ENCODE measurements at regions not wholly inside any gene's neighbourhood (a gene's known extent, or its start where the extent isn't known, plus 50 kb on each side); places are given as distances from the start of the nearest gene placed in this dataset.
A peak's percentile ranks its signal among the peaks of the same experiment; 100 is the strongest.
"Not testable (repeated sequence)": the region's sequence is repeated elsewhere in the genome, so short reads cannot be mapped to it uniquely, and the experiment has no call there.

- Mint-ChIP-seq H3K27me3 (ENCODE audit: insufficient read depth) (no peaks in the 10 kb centered on the region), H3K4me3 (no peak overlapping the region), H3K27ac (peak overlapping the region; percentile 13), H3K36me3 (ENCODE audit: low read depth) (peaks cover 5% of the 10 kb centered on the region), H3K9me3 (peaks cover 18% of the 10 kb centered on the region), H3K4me1 (peaks cover 19% of the 10 kb centered on the region)
- H3K9ac ChIP-seq (ENCODE audit: extremely low read depth, low read length, poor library complexity, severe bottlenecking): no peak overlapping the region
- H3K4me1 ChIP-seq (ENCODE audit: control insufficient read depth, insufficient read depth, low read length): peaks cover 4% of the 10 kb centered on the region
- no peak for TF ChIP-seq CTCF (conservative IDR thresholded peaks at IDR 0.05)
- no peaks in the 10 kb centered on the region for H3K9me3 ChIP-seq (ENCODE audit: control insufficient read depth, low read length)
- 83% methylated on average over 1 of the region's 1 CpG; no CpG with 5 or more reads in 1 of the 2 experiments for WGBS, 2 experiments (ENCODE audit: insufficient coverage in 1 of 2, insufficient read length in 1 of 2)
- DNase-seq: no peak
- H3K36me3 ChIP-seq (ENCODE audit: control insufficient read depth, insufficient read depth, low read length): no peaks in the 10 kb centered on the region
- H3K27ac ChIP-seq (ENCODE audit: low read depth, low read length): no peak overlapping the region
- no peaks in the 10 kb centered on the region for H3K27me3 ChIP-seq (ENCODE audit: control insufficient read depth, insufficient read depth, low read length, poor library complexity, severe bottlenecking)
- H3K4me3 ChIP-seq (ENCODE audit: low read length): no peak overlapping the region
Observed at GRCh38 chr5:126056352-126056751, 366.9 kb upstream of the GRAMD2B start.

- no peak overlapping the region for H3K4me3 ChIP-seq (ENCODE audit: low read length)
- no peaks in the 10 kb centered on the region for H3K27me3 Mint-ChIP-seq (ENCODE audit: insufficient read depth)
- peak; percentile 88 for DNase-seq
- no peak overlapping the region for H3K27ac ChIP-seq (ENCODE audit: low read depth, low read length)
- no peaks in the 10 kb centered on the region for H3K36me3 ChIP-seq (ENCODE audit: control insufficient read depth, insufficient read depth, low read length)
- no peaks in the 10 kb centered on the region for H3K9me3 ChIP-seq (ENCODE audit: control insufficient read depth, low read length)
- peaks cover 5% of the 10 kb centered on the region for H3K36me3 Mint-ChIP-seq (ENCODE audit: low read depth)
- peaks cover 19% of the 10 kb centered on the region for H3K4me1 Mint-ChIP-seq
- TF ChIP-seq CTCF (conservative IDR thresholded peaks at IDR 0.05): no peak
- H3K9ac ChIP-seq (ENCODE audit: extremely low read depth, low read length, poor library complexity, severe bottlenecking): no peak overlapping the region
- H3K9me3 Mint-ChIP-seq: peaks cover 18% of the 10 kb centered on the region
- H3K27ac Mint-ChIP-seq: peak overlapping the region; percentile 70
- no peaks in the 10 kb centered on the region for H3K27me3 ChIP-seq (ENCODE audit: control insufficient read depth, insufficient read depth, low read length, poor library complexity, severe bottlenecking)
- H3K4me3 Mint-ChIP-seq: no peak overlapping the region
- WGBS, 2 experiments (ENCODE audit: insufficient coverage in 1 of 2, insufficient read length in 1 of 2): 87 to 92% methylated on average over 7 to 13 of the region's 13 CpGs
- H3K4me1 ChIP-seq (ENCODE audit: control insufficient read depth, insufficient read depth, low read length): peaks cover 4% of the 10 kb centered on the region
Observed at GRCh38 chr5:126056851-126057622, 366.2 kb upstream of the GRAMD2B start.

- Mint-ChIP-seq H3K9me3 (peaks cover 18% of the 10 kb centered on the region), H3K4me1 (peaks cover 19% of the 10 kb centered on the region)
- H3K4me3 ChIP-seq (ENCODE audit: low read length); H3K4me3 Mint-ChIP-seq; H3K27me3 ChIP-seq (ENCODE audit: control insufficient read depth, insufficient read depth, low read length, poor library complexity, severe bottlenecking); DNase-seq; H3K36me3 Mint-ChIP-seq (ENCODE audit: low read depth); H3K27ac ChIP-seq (ENCODE audit: low read depth, low read length); H3K9me3 ChIP-seq (ENCODE audit: control insufficient read depth, low read length); H3K36me3 ChIP-seq (ENCODE audit: control insufficient read depth, insufficient read depth, low read length); H3K4me1 ChIP-seq (ENCODE audit: control insufficient read depth, insufficient read depth, low read length); H3K9ac ChIP-seq (ENCODE audit: extremely low read depth, low read length, poor library complexity, severe bottlenecking); H3K27me3 Mint-ChIP-seq (ENCODE audit: insufficient read depth); H3K27ac Mint-ChIP-seq: not testable (repeated sequence)
- 92 to 94% methylated on average over 5 of the region's 5 CpGs for WGBS, 2 experiments (ENCODE audit: insufficient coverage in 1 of 2, insufficient read length in 1 of 2)
Observed at GRCh38 chr5:126058392-126058791, 364.8 kb upstream of the GRAMD2B start.
